Stimulated activated CD4-positive, alpha-beta T cell treated with anti-CD3 and anti-CD28 coated beads, Interleukin-2, amount 100 ng/mL, for 48 hours (primary cell): ENCODE measurements at regions not wholly inside any gene's neighbourhood (a gene's known extent, or its start where the extent isn't known, plus 50 kb on each side); places are given as distances from the start of the nearest gene placed in this dataset.
"Not testable (repeated sequence)": the region's sequence is repeated elsewhere in the genome, so short reads cannot be mapped to it uniquely, and the experiment has no call there.

Experiments used
- DNase-seq, 2 donors: peaks; one replicate each; pipeline ENCODE4 v3.0.0-alpha.2; 2020

GRCh38 chrX:43238461-43238945, 417.6 kb upstream of the MAOA start:
- DNase-seq: no peak

GRCh38 chrX:43239356-43239755, 416.7 kb upstream of the MAOA start:
- no peak for DNase-seq

GRCh38 chrX:43255596-43255995, 400.5 kb upstream of the MAOA start:
- no peak for DNase-seq

- DNase-seq: no peak
These were observed 389.6 kb upstream of the MAOA start for GRCh38 chrX:43266487-43266886.

- no peak for DNase-seq
These were observed 388.4 kb upstream of the MAOA start for GRCh38 chrX:43267652-43268051.

- no peak for DNase-seq
These were observed 386.9 kb upstream of the MAOA start for GRCh38 chrX:43269201-43269600.

- no peak for DNase-seq
These were observed 378.2 kb upstream of the MAOA start for GRCh38 chrX:43277879-43278278.

GRCh38 chrX:43278440-43278839, 377.7 kb upstream of the MAOA start:
- DNase-seq: no peak

GRCh38 chrX:43279341-43279808, 376.7 kb upstream of the MAOA start:
- no peak for DNase-seq

- no peak for DNase-seq
These were observed 372.9 kb upstream of the MAOA start for GRCh38 chrX:43283187-43283586.

- DNase-seq: not testable (repeated sequence)
These were observed 344.5 kb upstream of the MAOA start for GRCh38 chrX:43311625-43312024.

- DNase-seq: no peak
These were observed 343.1 kb upstream of the MAOA start for GRCh38 chrX:43313035-43313434.

GRCh38 chrX:43314525-43314924, 341.6 kb upstream of the MAOA start:
- no peak for DNase-seq

- no peak for DNase-seq
These were observed 340.5 kb upstream of the MAOA start for GRCh38 chrX:43315622-43316021.

GRCh38 chrX:43316146-43316545, 340.0 kb upstream of the MAOA start:
- DNase-seq: no peak

- no peak for DNase-seq
These were observed 338.7 kb upstream of the MAOA start for GRCh38 chrX:43317378-43317777.

- no peak for DNase-seq
These were observed 327.6 kb upstream of the MAOA start for GRCh38 chrX:43328358-43328946.

- DNase-seq: no peak
These were observed 322.6 kb upstream of the MAOA start for GRCh38 chrX:43333543-43333942.

GRCh38 chrX:43345166-43345565, 310.9 kb upstream of the MAOA start:
- DNase-seq: no peak

- DNase-seq: peak; percentile 14 to 40
These were observed 306.7 kb upstream of the MAOA start for GRCh38 chrX:43349363-43349762.

- DNase-seq: no peak
These were observed 305.2 kb upstream of the MAOA start for GRCh38 chrX:43350935-43351334.

GRCh38 chrX:43357741-43358140, 298.4 kb upstream of the MAOA start:
- no peak for DNase-seq

- DNase-seq: no peak
These were observed 283.1 kb upstream of the MAOA start for GRCh38 chrX:43373032-43373431.

- DNase-seq: no peak
These were observed 281.0 kb upstream of the MAOA start for GRCh38 chrX:43375136-43375535.

GRCh38 chrX:43380704-43381103, 275.4 kb upstream of the MAOA start:
- DNase-seq: no peak
